ENCODE measurements at regions not wholly inside any gene's neighbourhood (a gene's known extent, or its start where the extent isn't known, plus 50 kb on each side); places are given as distances from the start of the nearest gene placed in this dataset.

DNA sequence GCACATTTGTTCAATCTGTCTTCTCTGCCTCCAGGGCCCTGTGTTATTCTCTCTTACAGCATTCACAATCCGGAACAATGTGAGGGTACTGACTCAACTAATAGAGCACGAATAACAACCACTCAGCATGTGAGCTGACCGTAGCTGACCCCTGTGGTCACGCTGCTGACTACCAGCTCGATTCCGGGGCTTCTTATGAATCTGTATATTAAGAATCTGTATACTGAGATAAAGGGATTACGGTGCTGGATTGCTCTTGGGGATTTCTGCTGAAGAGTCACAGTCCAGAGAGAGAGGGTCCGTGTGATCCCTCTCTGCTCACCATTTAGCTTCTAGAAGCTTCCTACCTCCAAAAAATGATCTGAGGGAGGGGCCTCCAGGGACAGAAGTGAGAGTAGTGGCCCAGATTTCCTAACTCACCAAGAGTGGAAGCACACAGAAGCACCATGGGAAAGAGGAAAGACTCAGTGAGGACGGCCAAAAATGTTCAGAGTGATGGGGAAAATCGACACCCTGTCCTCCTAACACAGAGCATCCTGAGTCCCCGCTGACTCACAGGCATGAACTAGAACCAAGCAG lies 156.2 kb downstream of the THBS2 start:
- no peak for DNase-seq (ENCODE audit: low read depth in 1 of 2, low spot score in 1 of 2)
- no peaks in the 10 kb centered on the region for H3K9me3 ChIP-seq
- ChIA-PET CTCF (interaction anchor here (0.8 kb wide), 1 partner anchor 10 kb away, joined by 3 read pairs; no protein-coding TSS in a partner anchor), POLR2A (no interaction called here)
- no peak for FAIRE-seq
- ATAC-seq, result no peak
- 66% methylated on average over 11 of the region's 11 CpGs for WGBS (ENCODE audit: missing lambda C conversion rate)
- H3K4me2 ChIP-seq, result no peak overlapping the region
- H3K4me1 ChIP-seq, result peaks cover 8% of the 10 kb centered on the region; the same call in 1 of the 3 replicates
- TF ChIP-seq POLR2A (IDR thresholded peaks at IDR 0.05; ENCODE audit: low read length) (no peak), TFCP2L1 (CRISPR knock-in tag; IDR thresholded peaks at IDR 0.05) (no peak), NFE2L2 (conservative IDR thresholded peaks at IDR 0.05; ENCODE audit: low read length) (no peak), FOXS1 (CRISPR knock-in tag; IDR thresholded peaks at IDR 0.05) (no peak), NR3C1 (IDR thresholded peaks at IDR 0.05) (no peak), RFX5 (IDR thresholded peaks at IDR 0.05) (no peak), HMGXB4 (CRISPR knock-in tag; IDR thresholded peaks at IDR 0.05; ENCODE audit: borderline replicate concordance) (no peak), MYC (IDR thresholded peaks at IDR 0.05; ENCODE audit: borderline replicate concordance, low read length) (no peak), MAFK (IDR thresholded peaks at IDR 0.05; ENCODE audit: partially characterized antibody) (no peak), ZFP36 (IDR thresholded peaks at IDR 0.05; ENCODE audit: borderline replicate concordance, partially characterized antibody) (no peak), ZNF302 (CRISPR knock-in tag; IDR thresholded peaks at IDR 0.05) (no peak), HOXA7 (CRISPR knock-in tag; IDR thresholded peaks at IDR 0.05) (no peak), RCOR1 (IDR thresholded peaks at IDR 0.05; ENCODE audit: low read depth, low read length) (no peak)
- TF ChIP-seq, protein P1, sequence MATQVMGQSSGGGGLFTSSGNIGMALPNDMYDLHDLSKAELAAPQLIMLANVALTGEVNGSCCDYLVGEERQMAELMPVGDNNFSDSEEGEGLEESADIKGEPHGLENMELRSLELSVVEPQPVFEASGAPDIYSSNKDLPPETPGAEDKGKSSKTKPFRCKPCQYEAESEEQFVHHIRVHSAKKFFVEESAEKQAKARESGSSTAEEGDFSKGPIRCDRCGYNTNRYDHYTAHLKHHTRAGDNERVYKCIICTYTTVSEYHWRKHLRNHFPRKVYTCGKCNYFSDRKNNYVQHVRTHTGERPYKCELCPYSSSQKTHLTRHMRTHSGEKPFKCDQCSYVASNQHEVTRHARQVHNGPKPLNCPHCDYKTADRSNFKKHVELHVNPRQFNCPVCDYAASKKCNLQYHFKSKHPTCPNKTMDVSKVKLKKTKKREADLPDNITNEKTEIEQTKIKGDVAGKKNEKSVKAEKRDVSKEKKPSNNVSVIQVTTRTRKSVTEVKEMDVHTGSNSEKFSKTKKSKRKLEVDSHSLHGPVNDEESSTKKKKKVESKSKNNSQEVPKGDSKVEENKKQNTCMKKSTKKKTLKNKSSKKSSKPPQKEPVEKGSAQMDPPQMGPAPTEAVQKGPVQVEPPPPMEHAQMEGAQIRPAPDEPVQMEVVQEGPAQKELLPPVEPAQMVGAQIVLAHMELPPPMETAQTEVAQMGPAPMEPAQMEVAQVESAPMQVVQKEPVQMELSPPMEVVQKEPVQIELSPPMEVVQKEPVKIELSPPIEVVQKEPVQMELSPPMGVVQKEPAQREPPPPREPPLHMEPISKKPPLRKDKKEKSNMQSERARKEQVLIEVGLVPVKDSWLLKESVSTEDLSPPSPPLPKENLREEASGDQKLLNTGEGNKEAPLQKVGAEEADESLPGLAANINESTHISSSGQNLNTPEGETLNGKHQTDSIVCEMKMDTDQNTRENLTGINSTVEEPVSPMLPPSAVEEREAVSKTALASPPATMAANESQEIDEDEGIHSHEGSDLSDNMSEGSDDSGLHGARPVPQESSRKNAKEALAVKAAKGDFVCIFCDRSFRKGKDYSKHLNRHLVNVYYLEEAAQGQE (IDR thresholded peaks at IDR 0.05), result no peak
- TF ChIP-seq, protein P2, sequence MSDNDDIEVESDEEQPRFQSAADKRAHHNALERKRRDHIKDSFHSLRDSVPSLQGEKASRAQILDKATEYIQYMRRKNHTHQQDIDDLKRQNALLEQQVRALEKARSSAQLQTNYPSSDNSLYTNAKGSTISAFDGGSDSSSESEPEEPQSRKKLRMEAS (IDR thresholded peaks at IDR 0.05), result no peak
- H3K27ac ChIP-seq, result no peak overlapping the region
- no peak overlapping the region for H3K4me3 ChIP-seq

- POLR2A ChIA-PET, result no interaction called here
- no peak for ATAC-seq
These were observed 157.3 kb downstream of the THBS2 start for GRCh38 chr6:169096388-169096787.

More at GRCh38 chr6:169096388-169096787, 157.3 kb downstream of the THBS2 start:
- CTCF ChIA-PET, result interaction anchor here (2.1 kb wide), 1 partner anchor 20 kb away, joined by 6 read pairs; no protein-coding TSS in a partner anchor
- H3K4me3 ChIP-seq, result no peak overlapping the region
- 69% methylated on average over 5 of the region's 5 CpGs for WGBS (ENCODE audit: missing lambda C conversion rate)
- FAIRE-seq, result no peak
- peaks cover 8% of the 10 kb centered on the region; the same call in 1 of the 3 replicates for H3K9me3 ChIP-seq
- DNase-seq (ENCODE audit: low read depth in 1 of 2, low spot score in 1 of 2), result no peak
- no peak overlapping the region for H3K4me2 ChIP-seq
- peaks cover 8% of the 10 kb centered on the region; the same call in 1 of the 3 replicates for H3K4me1 ChIP-seq
- no peak overlapping the region for H3K27ac ChIP-seq
- TF ChIP-seq KDM5A (IDR thresholded peaks at IDR 0.05) (no peak), EHF (CRISPR knock-in tag; IDR thresholded peaks at IDR 0.05) (no peak), CEBPB (IDR thresholded peaks at IDR 0.05) (no peak), HOXA7 (CRISPR knock-in tag; IDR thresholded peaks at IDR 0.05) (no peak), SREBF2 (IDR thresholded peaks at IDR 0.05) (no peak), ZFP36 (IDR thresholded peaks at IDR 0.05; ENCODE audit: borderline replicate concordance, partially characterized antibody) (no peak), KDM1A (IDR thresholded peaks at IDR 0.05; ENCODE audit: low read depth) (no peak), ELK1 (IDR thresholded peaks at IDR 0.05; ENCODE audit: low read depth, low read length) (no peak), ZC3H11A (IDR thresholded peaks at IDR 0.05) (no peak), BHLHE40 (IDR thresholded peaks at IDR 0.05; ENCODE audit: low read depth, low read length) (no peak), JUN (IDR thresholded peaks at IDR 0.05) (no peak), HDAC2 (IDR thresholded peaks at IDR 0.05) (no peak), MAZ (IDR thresholded peaks at IDR 0.05; ENCODE audit: borderline replicate concordance, low read depth, low read length) (no peak), TP53 (CRISPR knock-in tag; IDR thresholded peaks at IDR 0.05) (no peak), HEYL (CRISPR knock-in tag; IDR thresholded peaks at IDR 0.05) (no peak)
- TF ChIP-seq, protein P3, sequence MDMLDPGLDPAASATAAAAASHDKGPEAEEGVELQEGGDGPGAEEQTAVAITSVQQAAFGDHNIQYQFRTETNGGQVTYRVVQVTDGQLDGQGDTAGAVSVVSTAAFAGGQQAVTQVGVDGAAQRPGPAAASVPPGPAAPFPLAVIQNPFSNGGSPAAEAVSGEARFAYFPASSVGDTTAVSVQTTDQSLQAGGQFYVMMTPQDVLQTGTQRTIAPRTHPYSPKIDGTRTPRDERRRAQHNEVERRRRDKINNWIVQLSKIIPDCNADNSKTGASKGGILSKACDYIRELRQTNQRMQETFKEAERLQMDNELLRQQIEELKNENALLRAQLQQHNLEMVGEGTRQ (IDR thresholded peaks at IDR 0.05), result no peak
- TF ChIP-seq, protein P4, sequence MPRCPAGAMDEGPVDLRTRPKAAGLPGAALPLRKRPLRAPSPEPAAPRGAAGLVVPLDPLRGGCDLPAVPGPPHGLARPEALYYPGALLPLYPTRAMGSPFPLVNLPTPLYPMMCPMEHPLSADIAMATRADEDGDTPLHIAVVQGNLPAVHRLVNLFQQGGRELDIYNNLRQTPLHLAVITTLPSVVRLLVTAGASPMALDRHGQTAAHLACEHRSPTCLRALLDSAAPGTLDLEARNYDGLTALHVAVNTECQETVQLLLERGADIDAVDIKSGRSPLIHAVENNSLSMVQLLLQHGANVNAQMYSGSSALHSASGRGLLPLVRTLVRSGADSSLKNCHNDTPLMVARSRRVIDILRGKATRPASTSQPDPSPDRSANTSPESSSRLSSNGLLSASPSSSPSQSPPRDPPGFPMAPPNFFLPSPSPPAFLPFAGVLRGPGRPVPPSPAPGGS (IDR thresholded peaks at IDR 0.05), result no peak

All from A549 (cell line).